ENCODE measurements at regions not wholly inside any gene's neighbourhood (a gene's known extent, or its start where the extent isn't known, plus 50 kb on each side); places are given as distances from the start of the nearest gene placed in this dataset.

- Histone ChIP-seq H3K27ac (peak overlapping the region in 1 of 4 donors; percentile 12), H3K4me1 (peaks cover 0 to 14% (median 0%) of the 10 kb centered on the region in 3 donors), H3K9me3 (no peaks in the 10 kb centered on the region), H3K36me3 (no peaks in the 10 kb centered on the region), H3K27me3 (no peaks in the 10 kb centered on the region), H3K4me3 (no peak overlapping the region)
- 71 to 82% methylated on average over 2 of the region's 2 CpGs for WGBS, 2 donors (ENCODE audit: low coverage in 1 of 2)
- ATAC-seq, result no peak
- TF ChIP-seq POLR2AphosphoS5 (IDR thresholded peaks at IDR 0.05), result no peak
- TF ChIP-seq EP300 (IDR thresholded peaks at IDR 0.05), result no peak
- TF ChIP-seq CTCF (IDR thresholded peaks at IDR 0.05), result no peak
- TF ChIP-seq POLR2A (IDR thresholded peaks at IDR 0.05), result no peak
These were observed 49.9 kb upstream of the COL21A1 start for GRCh38 chr6:56297022-56297989.
